ENCODE measurements at regions not wholly inside any gene's neighbourhood (a gene's known extent, or its start where the extent isn't known, plus 50 kb on each side); places are given as distances from the start of the nearest gene placed in this dataset.

- TF ChIP-seq CTCF (IDR thresholded peaks at IDR 0.05; ENCODE audit: insufficient read depth, low read length) = no peak
- no peak for TF ChIP-seq POLR2AphosphoS5 (IDR thresholded peaks at IDR 0.05; ENCODE audit: low read depth)
- no peak for TF ChIP-seq GABPA (IDR thresholded peaks at IDR 0.05; ENCODE audit: low read depth)
These were observed 144.4 kb upstream of the PWP1 start for GRCh38 chr12:107541001-107541705.

All from HL-60 (cell line).